OCI-LY3 (cell line): ENCODE measurements at regions not wholly inside any gene's neighbourhood (a gene's known extent, or its start where the extent isn't known, plus 50 kb on each side); places are given as distances from the start of the nearest gene placed in this dataset.

Experiments
- CTCF ChIP-seq: fragments of 200-600, 300-600 bp; sonication (generic); IDR thresholded peaks from 2 replicates; pipeline ENCODE4 v1.5.1; 2014; ENCODE audit warnings: antibody characterized with exemption, low read length, low read depth
- EZH2phosphoT487 ChIP-seq: fragments of 200-600 bp; shearing (Covaris generic); IDR thresholded peaks from 2 replicates; pipeline ENCODE4 v1.6.1; 2018; ENCODE audit warnings: antibody characterized with exemption, mixed run types, low read depth

- TF ChIP-seq CTCF, result no peak
- no peak for TF ChIP-seq EZH2phosphoT487
These were observed 687.0 kb downstream of the ADGRL2 start for GRCh38 chr1:82487778-82488177.
